GM18909 (cell line): ENCODE measurements at regions not wholly inside any gene's neighbourhood (a gene's known extent, or its start where the extent isn't known, plus 50 kb on each side); places are given as distances from the start of the nearest gene placed in this dataset.
"Not testable (repeated sequence)": the region's sequence is repeated elsewhere in the genome, so short reads cannot be mapped to it uniquely, and the experiment has no call there.

Experiments
- ATAC-seq: cut with Tn5 transposase; IDR thresholded peaks from one replicate; pipeline ENCODE4 v1.9.1; 2021; ENCODE audit warnings: mild to moderate bottlenecking; ENCODE audit not compliant: unreplicated experiment, poor library complexity

GRCh38 chr20:40634891-40635290 is 54.1 kb downstream of the MAFB start:
- no peak for ATAC-seq

DNA sequence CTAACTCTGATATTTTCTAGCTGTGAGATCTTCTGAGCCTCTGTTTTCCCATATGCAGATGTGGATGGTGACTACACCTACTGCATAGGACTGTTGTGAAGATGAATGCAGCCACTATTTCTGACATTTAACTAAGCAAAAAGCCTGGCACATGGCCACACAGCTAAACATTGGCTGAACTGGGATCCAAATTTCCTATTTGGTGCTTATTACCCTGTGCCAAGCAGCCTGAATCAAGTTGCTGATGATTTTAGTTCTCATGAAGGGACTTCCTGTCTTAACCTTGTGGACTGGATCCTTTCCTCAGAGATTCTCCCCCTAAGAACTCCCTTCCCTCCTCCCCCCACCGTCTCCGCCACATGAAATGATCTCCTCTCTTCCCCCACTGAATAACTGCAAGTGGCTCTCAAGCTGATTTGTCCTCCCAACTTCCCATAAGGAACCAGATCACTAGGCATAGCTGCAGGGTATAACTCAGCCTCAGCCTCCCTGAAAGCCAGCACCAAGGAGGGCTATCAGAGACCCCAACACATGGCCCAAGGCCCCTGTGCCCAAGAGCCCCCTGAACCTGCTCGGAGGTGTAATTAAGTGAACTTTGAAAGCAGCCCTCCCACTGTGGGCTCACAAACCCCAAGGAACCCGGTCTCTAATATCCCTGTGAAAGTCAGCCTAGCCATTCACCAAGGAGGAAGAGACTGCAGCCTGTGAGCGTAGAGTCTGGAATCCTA is 55.7 kb downstream of the MAFB start:
- no peak for ATAC-seq

GRCh38 chr20:40632346-40632976 is 56.6 kb downstream of the MAFB start:
- ATAC-seq = no peak

DNA sequence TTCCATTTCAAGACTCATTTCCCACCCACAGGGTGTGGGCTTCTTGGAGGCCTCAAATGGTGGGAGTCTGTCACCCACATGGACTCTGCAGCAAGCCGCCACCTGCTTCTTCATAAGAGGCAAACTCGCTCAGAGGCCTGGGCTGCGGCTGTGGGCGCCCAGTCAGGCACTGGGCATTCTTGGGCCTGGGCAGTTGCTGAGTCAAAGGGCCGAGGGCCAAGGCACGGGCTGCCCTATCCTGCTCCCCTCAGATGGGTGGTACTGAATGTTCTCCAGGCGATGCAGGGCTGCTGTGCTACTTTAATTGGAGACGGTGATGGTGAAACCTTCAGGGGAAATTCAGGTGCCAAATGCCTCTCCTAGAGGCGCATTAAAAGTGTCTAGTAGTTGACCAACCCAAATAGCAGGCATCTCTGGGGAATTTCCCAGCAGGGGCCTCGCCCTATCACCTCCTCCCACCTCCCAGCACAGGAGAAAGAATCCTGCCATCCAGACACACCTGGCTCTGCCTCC is 57.9 kb downstream of the MAFB start:
- no peak for ATAC-seq

DNA sequence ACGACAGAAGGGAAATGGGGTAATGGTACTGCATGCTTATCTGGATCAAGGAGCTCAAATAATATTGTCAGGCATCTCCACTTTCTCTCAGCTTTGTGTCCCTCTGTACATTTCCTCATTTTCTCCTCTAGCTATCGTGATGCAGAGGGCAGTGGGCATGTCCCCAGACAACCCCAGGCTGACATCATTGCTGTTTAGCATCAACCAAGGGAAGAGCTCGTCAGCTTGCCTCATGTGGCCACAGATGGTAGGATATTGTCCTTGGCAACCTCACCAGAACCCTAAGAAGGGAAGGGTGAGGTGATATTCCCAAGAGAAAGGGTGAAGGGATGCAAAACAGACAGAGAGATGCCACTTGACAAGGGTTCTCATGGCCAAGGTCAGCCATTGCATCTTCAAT is 58.3 kb downstream of the MAFB start:
- ATAC-seq = no peak

DNA sequence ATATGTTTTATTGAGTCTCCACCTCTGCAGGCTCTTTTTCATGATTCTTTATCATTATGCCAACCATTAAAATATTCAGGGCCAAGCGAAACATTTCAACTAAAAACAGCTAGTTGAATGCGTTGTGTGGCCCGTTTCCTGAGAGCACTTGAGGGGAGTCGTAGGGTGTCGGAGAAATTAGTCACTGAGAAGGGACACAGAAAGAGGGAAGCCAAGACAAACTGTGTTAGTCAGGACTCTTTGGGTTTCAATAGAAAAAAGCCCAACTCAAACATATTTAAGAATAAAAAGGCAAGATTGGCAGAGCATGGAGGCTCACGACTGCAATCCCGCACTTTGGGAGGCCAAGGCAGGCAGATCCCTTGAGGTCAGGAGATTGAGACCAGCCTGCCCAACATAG is 58.9 kb downstream of the MAFB start:
- no peak for ATAC-seq

DNA sequence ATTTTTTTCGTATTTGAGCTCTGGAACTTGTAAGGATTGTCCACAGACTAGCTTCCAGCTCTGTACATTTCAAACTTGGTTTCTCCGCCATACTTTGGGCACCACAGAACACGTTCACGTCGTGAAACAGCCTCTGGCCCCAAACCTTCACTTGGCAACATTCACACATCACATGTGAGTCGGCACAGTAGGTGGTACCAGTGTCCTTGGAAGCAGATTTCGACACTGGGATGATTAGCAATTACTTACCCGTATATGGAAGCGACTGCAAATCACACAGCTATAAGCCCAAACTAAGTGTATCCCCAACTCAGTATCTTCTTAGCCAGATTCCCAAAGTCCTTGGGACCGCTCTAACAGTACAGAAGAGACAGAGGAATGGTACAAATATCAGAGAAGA is 60.2 kb downstream of the MAFB start:
- no peak for ATAC-seq

DNA sequence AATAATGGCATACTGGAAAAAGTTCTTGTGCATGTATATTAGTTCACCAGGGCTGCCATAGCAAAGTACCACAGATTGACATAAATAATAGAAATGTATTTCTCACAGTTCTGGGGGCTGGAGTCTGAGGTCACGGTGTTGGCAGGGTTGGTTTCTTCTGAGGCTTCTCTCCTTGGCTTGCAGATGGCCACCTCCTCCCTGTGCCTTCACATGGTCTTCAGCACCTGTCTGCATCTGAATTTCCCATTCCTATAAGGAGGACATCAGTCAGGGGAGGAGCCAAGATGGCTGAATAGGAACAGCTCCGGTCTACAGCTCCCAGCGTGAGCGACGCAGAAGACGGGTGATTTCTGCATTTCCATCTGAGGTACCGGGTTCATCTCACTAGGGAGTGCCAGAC is 70.0 kb downstream of the MAFB start:
- not testable (repeated sequence) for ATAC-seq

GRCh38 chr20:40617594-40617993 is 71.4 kb downstream of the MAFB start:
- no peak for ATAC-seq

- no peak for ATAC-seq
These were observed 76.2 kb downstream of the MAFB start for GRCh38 chr20:40612837-40613236.

GRCh38 chr20:40612247-40612646 is 76.8 kb downstream of the MAFB start:
- ATAC-seq = no peak

DNA sequence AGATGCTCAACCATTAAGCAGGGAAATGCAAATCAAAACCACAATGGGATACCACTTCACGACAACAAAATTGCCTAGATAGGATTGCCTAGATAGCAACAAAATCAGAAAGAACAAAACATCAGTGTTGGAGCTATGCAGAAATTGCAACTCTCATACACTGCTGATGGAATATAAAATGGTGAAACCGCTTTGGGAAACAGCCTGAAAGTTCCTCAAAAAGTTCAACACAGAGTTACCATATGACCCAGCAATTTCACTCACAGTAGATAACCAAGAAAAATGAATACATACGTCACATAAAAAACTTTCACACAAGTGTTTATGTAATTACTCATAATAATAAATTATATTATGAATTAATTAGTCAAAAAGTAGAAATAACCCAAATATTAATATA is 78.3 kb downstream of the MAFB start:
- ATAC-seq = no peak

DNA sequence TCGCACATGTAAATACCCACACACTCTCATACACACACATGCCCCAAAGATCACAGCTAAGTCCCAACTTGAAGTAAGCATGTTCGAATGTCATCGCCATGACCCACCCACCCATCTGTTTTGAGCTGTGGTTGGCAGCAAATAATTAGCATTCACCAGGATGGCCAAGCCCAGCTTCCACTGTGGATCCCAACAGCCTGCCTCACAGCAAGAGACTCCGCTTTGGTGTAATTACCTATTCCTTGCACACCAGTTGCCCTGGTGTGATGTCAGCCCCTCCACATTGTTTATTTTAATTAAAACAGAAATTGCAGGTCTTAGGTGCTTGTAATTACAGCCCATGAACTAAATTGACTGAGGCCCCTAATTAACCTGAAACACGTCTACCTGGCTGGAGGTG is 81.1 kb downstream of the MAFB start:
- no peak for ATAC-seq

GRCh38 chr20:40606660-40607059 is 82.4 kb downstream of the MAFB start:
- no peak for ATAC-seq

GRCh38 chr20:40606237-40606636 is 82.8 kb downstream of the MAFB start:
- ATAC-seq = no peak

DNA sequence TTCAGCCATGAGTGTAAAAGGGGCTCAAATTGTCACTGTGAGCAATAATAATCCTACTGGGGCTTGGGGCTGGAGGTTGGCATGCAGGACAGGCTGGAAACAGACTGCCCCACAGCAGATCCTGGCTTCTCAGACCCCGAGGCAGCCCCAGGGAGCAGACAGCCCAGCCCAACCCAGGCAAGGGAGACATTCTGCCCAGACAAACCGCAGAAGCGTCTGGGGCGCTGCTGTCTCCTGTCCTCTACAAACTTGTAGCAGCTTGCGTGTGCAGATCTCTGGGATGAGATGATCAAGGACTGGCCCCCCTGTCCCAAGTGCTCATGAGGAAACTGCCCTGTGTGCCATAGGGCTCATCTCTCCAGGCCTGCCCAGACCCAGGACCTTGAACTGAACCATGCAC is 84.6 kb downstream of the MAFB start:
- no peak for ATAC-seq

DNA sequence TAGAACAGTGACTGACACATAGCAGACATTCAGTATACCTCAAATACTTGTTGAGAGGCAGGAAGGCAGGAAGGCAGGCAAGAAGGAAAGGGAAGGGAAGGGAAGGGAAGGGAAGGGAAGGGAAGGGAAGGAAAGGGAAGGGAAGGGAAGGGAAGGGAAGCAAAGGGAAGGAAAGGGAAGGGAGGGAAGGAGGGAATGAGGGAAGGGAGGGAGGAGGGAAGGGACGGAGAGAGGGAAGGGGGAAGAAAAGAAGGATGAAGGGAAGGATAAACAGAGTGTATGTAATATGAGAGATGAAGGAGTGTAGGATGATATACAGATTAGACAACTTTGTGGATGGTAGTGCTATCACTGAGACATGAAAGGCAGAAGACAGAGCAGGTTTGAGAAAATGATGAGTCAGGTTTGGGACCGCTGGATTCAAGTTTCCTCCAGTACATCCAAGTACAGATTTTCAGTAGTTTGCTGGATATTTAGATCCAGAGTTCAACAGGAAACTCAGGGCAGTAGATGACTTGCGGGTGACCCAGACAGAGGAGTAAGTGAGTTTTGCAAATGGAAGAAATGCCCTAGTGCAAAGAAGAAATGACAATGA is 85.9 kb downstream of the MAFB start:
- ATAC-seq = no peak

GRCh38 chr20:40602381-40602780 is 86.7 kb downstream of the MAFB start:
- ATAC-seq = no peak

GRCh38 chr20:40600441-40601219 is 88.4 kb downstream of the MAFB start:
- ATAC-seq = no peak

DNA sequence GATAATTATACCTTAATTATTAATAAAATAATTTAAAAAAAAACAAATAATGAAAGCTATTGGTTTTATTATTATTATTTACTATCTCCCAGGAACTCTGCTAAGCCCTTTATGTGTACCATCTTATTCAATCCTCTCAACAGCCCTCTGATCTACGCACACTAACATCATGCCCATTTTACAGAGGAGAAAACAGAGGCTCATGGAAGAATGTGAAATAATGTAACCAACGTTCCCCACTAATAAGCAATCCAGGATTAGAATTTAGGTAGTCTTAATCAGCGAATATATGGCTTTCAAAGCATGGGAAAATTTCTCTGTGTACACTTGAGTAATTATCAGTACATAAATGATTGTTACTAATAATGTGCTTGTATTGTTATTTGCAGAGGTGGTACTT is 89.0 kb downstream of the MAFB start:
- ATAC-seq = no peak

DNA sequence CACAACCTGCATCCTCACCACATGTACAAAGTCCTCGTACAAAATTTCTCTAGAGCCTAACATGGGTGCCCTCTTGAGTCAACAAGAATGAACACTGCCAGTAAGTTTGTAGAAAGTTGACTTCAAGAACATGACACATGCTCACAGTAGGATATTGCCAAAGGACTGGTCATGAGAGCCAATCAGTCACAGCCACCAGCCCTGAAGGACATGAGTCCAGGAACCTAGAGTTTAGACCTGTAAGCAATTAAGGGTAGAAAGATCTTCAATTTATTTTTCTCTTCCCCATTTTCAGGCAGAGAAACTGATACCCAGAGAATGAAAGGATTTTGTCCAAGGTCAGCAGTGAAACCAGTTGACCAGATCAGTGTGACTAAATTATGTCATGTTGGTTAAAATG is 96.1 kb downstream of the MAFB start:
- no peak for ATAC-seq
